HPDE6-E6E7 (cell line): ENCODE measurements at regions not wholly inside any gene's neighbourhood (a gene's known extent, or its start where the extent isn't known, plus 50 kb on each side); places are given as distances from the start of the nearest gene placed in this dataset.
"Not testable (repeated sequence)": the region's sequence is repeated elsewhere in the genome, so short reads cannot be mapped to it uniquely, and the experiment has no call there.

Experiments
- DNase-seq: peaks from one replicate; pipeline ENCODE4 v3.0.0; 2011; ENCODE audit warnings: missing footprints; ENCODE audit errors: extremely low spot score

DNA sequence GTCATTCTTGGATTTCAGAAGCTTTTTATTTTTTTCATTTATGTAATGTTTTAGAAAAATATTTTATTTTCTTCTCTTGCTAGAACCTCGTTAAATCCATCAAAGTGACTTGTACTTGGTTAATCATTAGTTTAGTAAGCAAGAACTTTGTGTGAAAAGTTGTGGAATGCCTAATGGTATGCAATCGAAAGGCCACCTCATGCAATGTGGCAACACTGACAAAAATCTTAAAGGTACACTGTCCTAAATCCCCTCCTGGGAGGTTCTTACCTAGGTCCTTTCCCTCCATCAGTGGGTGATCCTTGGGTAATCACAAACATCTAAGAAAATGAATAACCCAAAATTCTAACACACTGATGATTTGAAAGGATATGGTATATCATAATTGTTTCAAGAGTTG lies 304.2 kb downstream of the DNAH5 start:
- DNase-seq = no peak

DNA sequence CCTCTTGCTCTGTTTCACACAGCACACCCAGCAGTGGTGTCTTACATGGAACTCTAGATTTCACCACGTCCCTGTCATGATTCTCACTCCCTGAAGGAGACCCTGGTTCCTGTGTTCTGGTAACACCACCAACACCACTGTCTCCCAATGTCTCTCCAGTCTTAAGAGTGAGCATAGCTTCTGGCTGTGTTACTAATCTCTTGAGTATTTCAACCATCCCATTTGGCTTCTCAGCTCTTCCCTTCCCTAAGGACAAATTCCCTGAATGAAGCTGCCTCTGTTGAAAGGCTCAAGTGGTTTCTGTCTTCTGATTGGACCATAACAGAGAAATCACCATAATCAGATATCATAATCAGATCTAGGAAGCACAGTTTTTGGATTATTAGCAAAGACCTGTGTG lies 311.8 kb downstream of the DNAH5 start:
- peak; percentile 12 for DNase-seq

DNA sequence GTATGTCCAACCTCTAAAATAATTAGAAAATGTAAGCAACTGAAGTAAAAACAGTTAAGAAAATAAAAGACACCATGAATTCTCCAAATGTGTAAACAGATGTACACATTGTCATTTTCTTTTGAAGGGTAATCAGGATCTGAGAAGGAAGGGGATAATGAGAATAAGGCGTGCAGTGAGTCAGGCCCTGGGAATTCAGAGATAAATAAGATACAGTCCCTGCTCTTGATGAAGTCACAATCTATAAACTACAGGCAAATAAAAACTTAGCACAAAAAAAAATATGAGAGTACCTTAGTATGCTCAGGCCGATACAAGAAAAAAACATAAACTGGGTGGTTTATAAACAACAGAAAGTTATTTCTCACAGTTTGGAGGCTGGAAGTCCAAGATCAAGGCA lies 315.3 kb downstream of the DNAH5 start:
- no peak for DNase-seq

DNA sequence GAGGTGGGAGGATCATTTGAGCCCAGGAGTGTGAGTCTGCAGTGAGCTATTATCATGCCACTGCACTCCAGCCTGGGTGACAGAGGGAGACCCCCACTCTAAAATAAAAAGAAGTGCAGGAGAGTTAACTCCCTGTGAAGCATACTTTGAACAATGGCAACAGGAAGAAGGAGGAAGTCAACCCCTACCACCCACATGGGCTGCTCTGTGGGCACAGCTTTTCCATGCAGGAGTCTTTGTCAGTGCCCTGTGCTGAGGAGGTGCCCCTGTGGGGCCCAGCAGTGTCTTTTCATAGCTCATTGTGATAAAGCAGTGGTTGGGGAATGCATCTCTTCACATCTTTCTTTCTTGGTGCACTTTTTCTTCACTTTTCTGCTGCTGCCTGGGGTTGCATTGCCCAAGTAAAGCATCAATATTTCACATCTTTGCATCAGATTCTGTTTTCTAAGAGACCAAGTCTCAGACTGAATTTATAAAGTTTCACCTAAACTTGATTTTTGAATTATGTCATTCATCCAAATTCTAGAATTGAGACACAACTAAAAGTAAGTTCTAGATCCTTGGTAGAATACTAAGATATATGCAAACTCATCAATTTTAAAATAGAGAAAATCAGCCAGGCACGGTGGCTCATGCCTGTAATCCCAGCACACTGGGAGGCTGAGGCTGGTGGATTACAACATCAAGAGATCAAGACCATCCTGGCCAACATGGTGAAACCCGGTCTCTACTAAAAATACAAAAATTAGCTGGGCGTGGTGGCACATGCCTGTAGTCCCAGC lies 316.6 kb downstream of the DNAH5 start:
- no peak for DNase-seq

DNA sequence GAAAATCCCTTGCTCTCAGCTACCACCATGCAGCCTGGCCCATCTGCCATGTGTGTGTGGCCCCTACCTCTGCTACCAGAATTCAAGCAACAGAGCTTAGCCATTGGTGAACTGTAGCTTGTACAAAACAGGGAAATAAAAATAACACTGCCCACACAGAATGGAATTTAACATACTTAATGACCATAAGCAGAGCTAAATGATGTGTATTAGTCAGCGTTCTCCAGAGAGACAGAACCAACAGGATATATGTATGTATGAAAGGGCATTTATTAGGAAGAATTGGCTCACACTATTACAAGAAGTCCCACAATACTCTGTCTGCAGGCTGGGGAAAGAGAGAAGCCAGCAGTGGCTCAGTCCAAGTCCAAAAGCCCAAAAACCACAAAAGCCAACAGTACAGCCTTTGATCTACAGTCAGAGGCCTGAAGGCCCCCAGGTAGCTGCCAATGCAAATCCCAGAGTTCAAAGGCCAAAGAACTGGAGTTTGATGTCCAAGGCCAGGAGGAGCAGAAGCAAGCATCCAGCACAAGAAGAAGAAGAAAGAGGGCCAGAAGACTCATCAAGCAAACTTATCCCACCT lies 318.8 kb downstream of the DNAH5 start:
- DNase-seq = no peak

DNA sequence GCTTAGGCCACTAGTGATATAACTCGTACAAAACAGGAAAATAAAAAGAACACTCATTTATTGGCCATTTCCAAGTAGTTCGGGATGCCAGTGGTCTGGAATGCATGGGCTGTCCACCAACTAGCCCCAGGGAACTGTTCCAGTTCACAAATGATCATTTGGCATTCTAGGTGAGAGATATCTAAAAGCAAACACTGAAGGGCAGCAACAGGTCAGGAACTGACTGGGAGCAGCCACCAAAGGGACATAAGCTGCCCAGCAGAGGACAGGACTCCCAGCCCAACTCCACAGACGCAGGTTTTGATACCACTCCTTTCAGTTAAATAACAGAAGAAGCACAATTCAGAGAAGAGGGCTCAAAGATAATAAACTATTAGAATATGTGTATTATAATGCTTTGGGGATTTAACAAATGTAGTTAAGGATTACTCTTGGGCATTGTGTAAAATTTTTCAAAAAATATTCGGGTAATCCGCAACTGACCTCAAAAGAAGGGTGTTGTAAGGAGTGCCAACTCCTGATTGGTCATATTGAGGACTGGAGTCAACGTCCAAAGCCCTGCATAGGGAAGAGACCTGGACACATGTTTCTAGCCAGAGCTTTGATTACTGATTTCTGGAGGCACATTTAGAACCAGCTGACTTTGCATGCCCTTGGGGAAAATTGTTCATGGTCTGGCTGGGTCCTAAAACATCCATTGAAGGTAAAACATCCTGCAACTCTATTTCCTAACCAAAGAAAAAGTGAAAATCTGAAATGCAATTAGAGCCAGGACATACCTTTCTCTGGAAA lies 320.0 kb downstream of the DNAH5 start:
- DNase-seq = no peak

DNA sequence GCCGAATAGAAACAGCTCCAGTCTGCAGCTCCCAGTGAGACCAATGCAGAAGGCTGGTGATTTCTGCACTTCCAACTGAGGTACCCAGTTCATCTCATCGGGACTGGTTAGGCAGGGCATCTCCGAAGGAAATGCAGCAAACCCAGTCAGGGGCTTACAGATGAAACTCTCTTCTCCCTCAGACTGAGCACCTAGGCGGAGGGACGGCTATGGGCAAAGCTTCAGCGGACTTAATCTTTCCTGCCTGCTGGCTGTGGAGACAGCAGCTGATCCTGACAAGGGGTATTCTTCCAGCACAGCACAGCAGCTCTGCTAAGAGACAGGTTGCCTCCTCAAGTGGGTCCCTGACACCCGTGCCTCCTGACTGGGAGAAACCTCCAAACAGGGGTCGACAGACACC lies 330.9 kb downstream of the DNAH5 start:
- no peak for DNase-seq

DNA sequence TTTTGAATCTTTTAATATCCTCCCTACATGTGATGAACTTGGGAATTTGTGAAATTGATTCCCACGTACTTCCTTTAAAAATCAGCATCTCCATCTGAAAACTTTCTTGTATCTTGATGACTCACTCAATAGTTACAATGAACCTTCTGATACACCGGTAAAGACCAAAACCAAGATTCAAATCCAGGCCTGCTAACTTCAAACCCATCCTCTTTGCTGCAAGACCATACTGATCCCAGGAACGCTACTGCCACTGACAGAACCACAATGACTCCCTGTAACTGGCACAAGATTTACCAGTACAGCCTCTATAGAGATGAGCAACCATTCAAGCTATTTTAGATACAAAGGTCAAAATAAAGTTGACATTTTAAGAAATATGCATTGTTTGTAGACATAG lies 332.9 kb downstream of the DNAH5 start:
- DNase-seq = no peak

DNA sequence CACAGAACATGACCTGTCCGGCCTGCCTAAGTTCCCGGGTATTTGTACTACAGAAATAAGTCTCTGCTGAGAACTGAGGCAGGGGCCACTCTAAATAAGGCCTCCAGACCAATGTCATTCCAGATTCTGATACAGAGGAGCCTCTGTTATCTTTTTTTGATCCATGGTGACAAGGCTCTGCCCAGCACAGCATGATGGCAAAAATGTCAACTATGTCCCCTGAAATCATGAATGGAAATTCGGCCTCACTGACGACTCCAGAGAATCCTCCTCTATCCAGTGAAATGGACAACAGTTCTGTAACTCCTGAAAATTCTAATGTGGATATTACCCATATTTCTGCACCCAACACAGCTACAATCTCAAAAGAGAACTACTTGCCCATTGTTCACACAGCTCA lies 335.0 kb downstream of the DNAH5 start:
- DNase-seq = no peak

DNA sequence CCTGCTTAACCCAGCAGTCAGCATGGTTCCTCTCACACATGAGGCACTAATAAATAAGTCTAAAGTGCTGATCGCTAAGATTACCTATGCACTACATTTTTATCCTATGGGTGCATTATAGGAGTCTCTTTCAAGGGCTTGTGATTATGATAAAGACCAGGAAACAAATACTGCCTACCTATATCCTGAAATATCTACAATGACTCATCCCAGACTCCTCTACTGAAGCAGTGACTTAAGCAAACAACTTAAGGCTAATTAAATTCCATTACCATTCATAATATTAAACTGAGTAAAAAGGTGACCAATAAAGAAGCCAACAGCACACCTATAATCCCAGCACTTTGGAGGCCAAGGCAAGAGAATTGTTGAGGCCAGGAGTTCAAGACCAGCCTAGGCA lies 338.4 kb downstream of the DNAH5 start:
- peak; percentile 87 for DNase-seq

DNA sequence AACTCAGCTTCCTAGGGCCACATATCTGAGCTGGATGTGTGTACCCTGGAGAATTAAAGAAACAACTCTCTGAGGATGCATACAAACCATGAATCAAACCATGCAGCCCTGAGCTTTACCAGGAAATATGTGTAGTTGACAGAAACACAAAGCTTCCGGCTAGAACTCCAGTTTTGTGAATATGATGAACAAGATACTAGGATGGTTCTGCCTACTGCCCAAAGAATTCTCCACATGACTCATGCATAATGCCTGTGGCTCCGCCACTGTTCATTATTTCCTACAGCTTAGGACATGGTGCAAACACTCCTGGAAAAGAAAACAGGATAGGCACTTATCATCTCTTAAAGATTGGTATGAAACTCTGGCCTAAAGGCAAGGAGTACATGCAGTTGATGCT lies 343.4 kb downstream of the DNAH5 start:
- DNase-seq = peak; percentile 56

DNA sequence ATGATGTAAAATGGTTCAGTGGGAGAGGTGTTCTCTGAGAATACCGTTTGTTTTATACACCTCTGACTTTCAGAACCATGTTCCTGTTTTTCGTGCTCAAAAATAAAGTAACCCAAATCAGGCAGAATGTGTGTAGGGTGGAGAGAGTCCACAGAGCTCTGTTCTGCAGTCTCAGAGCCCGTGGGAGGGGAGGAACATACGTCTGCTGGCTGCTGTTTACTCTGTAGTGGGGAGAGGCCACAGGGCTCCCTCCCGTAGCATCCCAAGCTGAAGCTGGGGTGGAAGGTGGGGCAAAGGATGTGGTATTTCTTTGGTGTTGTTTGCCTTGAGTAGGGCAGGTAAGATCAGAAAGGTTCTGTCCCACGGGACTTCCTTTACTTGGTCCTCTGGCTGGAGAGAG lies 348.5 kb downstream of the DNAH5 start:
- DNase-seq = no peak

DNA sequence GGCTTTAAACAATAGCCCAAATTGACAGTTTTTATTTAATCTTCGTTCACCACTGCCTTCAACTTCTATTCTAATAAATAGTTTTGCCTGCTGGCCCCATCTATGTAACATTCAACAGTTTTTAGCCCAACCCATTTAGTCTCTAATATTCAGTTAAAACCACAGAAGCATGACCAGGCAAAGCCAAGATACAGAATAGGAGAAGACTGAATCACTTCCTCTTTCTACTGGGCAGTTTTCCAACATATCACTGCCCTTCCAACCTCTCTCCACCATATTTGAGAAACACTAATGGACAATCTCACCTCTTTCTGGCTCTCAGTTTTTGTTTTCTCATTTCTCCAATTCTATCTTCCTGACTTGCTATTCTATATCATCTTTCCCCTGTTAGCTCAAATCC lies 352.9 kb downstream of the DNAH5 start:
- peak; percentile 62 for DNase-seq

DNA sequence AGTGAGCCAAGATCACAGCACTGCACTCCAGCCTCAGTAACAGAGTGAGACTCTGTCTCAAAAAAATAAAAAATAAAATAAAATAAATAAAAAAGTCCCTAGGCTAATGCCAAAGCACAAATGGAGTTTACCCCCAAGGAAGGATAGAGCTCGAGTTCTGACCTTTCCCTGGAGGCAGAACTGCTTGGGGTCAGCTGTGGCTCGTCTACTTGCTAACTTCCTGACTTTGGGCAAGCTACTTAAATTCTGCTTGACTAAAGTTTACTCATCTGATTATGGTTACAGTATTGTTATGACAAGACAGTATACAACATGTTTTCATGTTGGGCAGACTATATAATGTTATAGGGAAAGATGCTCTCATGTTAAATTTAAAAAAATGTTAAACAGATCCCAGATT lies 359.2 kb downstream of the DNAH5 start:
- DNase-seq = no peak

DNA sequence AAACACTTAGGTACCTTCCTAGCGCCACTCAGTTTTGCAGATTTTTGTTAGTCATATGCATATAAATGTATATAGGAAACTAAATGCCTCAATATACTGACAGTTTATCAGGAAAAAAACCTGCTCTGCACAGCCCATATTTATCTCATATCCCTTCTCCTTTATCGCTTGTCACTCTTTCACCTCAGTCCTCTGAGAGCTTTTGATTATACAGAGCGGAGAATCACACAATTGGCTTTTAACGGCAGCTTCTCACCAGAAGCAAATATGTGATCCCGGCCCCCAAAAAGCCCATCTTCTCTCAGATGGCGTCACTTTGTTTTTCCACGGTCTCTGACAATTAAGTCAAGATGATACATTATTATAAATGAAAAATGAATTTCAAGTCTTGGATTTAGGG lies 362.6 kb downstream of the DNAH5 start:
- no peak for DNase-seq

DNA sequence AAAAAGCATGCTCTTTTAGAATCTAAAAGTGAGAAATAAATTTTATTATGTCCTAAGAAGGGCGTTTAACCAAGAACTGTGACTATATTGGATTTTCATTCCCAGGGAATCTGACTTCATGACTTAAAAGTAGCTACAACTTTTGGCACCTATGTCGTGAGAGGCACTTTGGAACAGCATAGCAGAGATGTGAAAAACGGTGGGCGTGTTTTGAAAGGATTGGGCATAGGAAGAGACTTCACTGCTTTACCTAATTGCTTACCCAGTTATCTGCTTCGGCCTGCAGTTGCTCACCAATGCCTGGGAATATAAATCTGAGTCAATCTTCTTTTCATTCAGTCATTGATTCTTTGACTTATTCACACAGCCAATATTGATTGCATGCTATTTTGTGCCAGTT lies 363.4 kb downstream of the DNAH5 start:
- DNase-seq = no peak

DNA sequence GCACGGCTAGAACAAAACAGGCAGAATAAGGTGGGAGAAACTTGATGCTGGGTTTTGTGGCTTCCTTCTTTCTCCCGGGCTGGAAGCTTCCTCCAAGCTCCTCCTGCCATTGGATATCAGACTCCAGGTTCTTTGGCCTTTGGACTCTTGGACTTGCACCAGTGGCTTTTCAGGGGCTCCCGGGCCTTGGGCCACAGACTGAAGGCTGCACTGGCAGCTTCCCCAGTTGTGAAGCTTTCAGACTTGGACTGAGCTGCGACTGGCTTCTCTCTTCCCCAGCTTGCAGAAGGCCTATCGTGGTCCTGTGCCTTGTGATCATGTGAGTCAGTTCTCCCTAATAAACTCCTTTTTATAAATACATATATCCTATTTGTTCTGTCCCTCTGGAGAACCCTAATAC lies 364.4 kb downstream of the DNAH5 start:
- no peak for DNase-seq

DNA sequence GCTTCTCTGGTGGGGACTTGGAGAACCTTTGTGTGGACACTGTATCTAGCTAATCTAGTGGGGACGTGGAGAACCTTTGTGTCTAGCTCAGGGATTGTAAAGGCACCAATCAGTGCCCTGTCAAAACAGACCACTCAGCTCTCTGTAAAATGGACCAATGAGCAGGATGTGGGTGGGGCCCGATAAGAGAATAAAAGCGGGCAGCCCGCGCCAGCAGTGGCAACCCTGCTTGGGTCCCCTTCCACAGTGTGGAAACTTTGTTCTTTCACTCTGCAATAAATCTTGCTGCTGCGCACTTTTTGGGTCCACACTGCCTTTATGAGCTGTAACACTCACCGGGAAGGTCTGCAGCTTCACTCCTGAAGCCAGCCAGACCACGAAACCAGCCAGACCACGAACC lies 365.4 kb downstream of the DNAH5 start:
- not testable (repeated sequence) for DNase-seq

DNA sequence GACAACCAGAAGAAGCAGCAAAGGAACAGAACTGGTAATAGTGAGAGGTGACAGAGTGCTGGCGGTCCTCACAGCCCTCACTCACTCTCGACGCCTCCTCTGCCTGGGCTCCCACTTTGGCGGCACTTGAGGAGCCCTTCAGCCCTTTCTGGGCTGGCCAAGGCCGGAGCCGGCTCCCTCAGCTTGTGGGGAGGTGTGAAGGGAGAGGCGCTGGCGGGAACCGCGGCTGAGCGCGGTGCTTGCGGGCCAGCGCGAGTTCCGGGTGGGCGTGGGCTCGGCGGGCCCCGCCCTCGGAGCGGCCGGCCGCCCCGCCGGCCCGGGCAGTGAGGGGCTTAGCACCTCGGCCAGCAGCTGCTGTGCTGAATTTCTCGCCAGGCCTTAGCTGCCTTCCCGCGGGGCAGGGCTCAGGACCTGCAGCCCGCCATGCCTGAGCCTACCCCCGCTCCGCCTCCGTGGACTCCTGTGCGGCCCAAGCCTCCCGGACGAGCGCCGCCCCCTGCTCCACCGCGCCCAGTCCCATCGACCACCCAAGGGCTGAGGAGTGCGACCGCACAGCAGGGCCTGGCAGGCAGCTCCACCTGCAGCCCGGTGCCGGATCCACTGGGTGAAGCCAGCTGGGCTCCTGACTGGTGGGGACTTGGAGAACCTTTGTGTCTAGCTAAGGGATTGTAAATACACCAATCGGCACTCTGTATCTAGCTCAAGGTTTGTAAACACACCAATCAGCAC lies 366.0 kb downstream of the DNAH5 start:
- not testable (repeated sequence) for DNase-seq

DNA sequence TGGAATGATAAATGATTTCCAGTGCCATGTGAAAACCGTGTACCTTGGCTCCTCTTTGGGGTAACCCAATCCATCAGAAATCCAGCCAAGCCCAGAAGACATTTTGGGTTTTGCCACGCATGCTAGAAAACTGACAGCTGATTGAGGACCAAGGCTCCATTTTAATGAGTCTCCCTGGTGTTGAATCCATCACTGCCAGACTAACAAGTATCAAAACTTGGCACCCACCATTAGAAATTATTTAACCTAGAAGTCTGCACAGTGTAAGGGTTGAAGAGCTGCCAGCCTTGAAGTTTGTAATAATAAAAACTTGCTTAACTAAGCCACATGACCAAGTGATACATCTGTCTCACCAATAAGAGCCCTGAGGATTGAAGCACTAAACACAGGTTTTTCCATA lies 369.9 kb downstream of the DNAH5 start:
- DNase-seq = no peak

DNA sequence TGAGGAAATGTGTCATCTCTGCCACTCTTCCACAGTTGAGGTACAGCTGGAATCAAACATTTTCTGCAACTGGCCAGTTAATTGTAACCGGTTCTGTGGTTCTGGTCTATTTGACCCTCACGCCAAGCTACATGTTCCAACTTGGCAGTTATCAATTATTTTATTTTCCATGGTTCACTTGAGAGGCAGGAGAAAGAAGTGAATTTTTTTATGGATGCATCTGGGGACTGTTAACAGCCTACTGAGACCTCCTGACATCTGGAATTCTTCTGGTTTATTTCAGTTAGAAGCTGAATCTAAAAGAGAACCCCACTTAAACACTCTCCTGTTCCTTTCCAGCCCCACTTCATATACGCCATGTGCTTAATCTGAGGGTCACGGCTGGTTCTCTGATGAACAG lies 372.3 kb downstream of the DNAH5 start:
- DNase-seq = no peak

DNA sequence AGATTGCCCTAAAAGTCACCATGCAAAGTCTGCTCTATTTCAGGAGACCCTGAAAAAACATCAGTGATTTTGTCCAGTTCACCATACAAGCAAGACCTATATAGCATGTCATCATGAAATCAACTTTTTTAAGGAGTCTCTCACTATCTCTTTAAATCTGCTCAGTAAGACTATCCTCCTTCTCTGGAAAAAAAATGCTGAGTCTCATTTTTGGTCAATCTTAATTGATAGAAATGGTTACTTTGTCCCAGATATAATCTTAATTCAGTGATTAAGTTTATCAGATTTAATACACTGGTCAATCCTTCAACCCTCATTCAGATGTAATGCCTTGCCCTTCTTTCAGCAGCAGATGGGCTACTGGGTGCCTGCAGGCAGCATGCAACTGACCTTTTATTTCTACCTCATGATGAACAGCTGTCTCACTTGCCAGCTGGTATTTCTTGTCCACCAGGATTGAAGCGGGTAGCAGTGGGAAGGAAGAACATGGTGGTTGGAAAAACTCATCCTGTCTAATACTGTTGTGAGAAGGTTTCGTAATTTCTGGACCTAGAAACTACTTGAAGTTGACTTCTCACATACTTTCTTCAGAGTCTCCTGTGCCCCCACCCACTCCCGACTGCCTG lies 375.3 kb downstream of the DNAH5 start:
- no peak for DNase-seq
